ENCODE measurements at regions not wholly inside any gene's neighbourhood (a gene's known extent, or its start where the extent isn't known, plus 50 kb on each side); places are given as distances from the start of the nearest gene placed in this dataset.

GRCh38 chr12:126385785-126386184 lies 1320.5 kb downstream of the AACS start:
- DNase-seq (ENCODE audit: low spot score) = no peak

DNA sequence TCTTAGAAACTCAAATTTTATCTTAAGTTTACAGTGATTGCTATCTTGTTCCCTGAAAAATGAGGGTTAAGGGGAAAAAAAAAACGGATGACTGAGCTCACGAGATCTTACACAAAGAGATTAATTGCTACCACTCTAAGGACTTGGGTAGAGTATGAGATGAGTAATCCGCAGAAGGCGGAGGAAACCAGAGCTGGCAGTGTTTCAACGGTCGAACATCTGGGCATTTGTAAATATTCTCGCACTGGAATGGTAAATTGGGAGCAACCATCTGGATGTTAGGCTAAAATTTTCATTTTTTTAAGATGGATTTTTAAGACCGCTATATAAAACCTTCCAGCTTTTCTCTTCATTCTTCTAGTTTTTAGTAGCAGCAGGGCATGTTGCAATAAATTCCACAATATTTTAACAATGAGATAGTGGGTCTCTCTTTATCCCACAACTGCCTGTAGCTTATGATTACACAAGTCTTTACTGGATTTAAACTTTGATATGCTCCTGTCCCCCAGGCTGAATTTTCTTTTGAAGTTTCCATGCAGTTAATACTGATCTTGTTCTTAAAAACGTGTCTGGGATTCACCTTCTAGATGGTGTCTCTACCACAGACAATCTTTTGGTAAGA lies 1324.1 kb downstream of the AACS start:
- no peak for DNase-seq (ENCODE audit: low spot score)

GRCh38 chr12:126389961-126390360 lies 1324.7 kb downstream of the AACS start:
- DNase-seq (ENCODE audit: low spot score) = no peak

- no peak for DNase-seq (ENCODE audit: low spot score)
Observed at GRCh38 chr12:126390969-126391566, 1325.8 kb downstream of the AACS start.

- no peak for DNase-seq (ENCODE audit: low spot score)
Observed at GRCh38 chr12:126396536-126396935, 1331.3 kb downstream of the AACS start.

DNA sequence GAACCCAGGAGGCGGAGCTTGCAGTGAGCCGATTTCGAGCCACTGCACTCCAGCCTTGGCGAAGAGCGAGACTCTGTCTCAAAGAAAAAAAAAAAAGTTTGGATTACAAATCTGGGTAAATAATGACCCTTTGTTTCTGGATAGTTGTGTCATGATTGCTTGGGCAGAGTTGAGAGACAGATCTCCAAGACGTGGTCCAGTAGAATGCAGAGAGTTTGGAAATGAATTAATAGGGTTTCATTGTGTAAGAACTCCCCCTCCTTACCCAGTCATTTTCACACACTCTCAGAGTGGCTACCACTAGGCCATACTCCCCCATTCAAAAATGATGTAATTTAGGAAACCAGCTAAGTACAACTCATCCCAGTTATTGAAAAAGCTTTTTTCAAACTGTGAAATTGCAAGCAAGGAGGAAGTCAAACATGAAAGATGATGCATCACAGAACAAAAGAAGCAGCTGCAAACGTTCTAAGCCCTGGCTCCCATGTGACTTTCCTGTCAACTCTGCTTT lies 1331.9 kb downstream of the AACS start:
- no peak for DNase-seq (ENCODE audit: low spot score)

DNA sequence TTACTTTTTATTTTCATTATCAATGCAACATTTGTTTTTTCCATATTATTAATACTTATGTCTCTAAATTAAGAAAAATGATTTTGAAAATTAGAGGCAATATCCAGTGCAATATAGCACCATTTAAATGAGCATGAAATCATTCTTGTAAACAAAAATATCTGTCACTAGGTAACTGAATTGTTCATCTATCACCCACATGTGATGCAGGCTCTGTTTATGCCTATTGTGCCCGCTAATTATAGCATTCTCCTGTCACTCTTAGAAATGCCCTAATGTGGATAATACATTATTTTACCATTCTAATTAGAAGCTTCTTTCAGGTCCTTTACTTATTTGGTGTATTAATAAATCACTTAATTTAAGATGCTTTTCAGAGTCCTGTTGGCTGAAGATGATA lies 1332.4 kb downstream of the AACS start:
- DNase-seq (ENCODE audit: low spot score) = no peak

- no peak for DNase-seq (ENCODE audit: low spot score)
Observed at GRCh38 chr12:126400831-126401230, 1335.6 kb downstream of the AACS start.

GRCh38 chr12:126404293-126404881 lies 1339.2 kb downstream of the AACS start:
- no peak for DNase-seq (ENCODE audit: low spot score)

DNA sequence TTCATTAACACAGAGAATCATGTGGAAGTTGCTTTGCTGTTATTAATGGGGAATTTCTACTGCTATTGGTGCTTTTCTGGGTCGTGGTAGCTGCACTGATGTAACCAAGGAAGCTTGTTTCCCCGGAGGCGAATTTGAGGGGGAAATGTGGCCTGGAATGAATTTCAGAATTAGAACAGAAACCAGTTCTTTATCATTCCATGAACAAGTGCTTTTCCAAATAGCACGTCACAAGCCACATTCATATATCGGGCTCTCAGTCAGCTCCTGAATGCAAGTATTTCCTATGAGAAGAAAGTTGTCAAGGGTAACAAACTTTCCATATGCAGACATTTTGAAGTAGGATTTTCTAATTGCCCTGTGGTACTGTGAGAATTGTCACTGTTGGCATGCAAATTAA lies 1353.2 kb downstream of the AACS start:
- DNase-seq (ENCODE audit: low spot score) = no peak

DNA sequence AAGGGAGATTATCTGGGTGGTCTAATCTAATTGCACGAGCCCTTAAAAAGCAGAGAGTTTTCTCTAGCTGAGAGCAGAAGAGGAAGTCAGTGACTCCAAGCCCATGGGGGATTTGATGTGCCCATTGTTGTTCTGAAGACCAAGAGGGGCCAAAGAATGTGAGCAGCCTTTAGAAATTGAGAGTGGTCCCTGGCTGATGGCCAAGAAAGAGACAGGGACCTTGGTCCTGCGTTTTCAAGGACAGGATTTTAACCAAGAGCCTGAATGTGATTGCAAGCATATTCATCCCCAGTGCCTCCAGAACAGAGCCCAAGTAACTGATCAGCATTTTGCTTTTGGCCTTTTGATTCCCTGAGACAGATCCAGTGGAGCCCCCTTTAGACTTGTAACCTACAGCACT lies 1353.9 kb downstream of the AACS start:
- no peak for DNase-seq (ENCODE audit: low spot score)

DNA sequence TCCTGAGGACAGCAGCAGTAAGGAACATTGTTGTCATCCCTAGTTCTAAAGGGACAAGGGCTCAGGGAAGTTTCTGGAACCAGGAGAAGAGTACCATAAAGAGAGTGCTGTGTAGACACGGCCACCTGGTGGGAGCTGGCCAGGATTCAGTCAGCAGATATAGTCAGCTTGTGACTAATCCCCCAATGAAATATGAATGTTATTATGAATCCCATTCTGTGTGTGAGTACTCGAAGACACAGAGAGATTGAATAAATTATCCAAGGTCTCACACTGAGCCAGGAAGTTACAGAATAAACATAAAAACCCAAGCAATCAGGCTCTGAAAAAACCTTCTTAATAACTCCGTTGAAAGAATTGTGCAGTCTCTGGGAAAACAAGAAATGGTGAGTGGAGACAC lies 1359.5 kb downstream of the AACS start:
- DNase-seq (ENCODE audit: low spot score) = no peak

DNA sequence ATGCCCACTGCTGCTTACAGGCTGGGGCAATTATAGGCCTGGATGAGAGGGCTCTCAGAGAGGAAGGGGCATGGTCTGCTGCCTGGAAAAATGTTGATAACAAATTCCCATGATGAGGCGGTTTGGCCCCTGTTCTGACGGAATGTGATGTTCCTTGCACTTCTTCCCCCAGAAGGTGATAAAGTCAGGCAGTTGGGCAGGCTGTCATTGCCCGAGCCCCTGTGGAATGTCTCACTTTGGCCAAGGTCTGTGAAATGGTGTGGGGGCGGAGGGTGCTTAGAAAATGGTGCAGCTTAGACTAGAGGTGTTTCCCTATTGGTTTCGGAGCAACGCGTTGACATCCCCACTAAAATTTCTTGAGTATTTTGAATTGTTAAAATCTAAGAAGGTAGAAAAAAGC lies 1360.0 kb downstream of the AACS start:
- DNase-seq (ENCODE audit: low spot score) = no peak

DNA sequence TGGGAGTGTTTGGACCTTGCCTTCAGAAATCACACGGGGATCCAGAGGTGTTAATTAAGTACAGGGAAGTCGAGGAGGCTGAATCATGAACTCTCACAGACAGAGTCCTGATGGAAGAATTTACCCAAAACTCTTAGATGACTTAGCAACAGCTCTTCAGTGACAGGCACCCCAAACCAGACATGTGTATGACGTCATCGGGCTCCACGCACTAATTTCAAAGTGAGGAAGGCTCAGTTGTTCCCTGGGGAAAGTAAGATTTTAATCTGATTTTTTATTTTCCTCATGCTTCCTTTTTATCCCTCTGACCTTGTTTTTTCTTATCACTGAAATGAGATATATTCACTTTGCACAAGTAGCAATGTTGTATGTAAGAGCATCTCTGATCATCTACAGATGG lies 1363.5 kb downstream of the AACS start:
- no peak for DNase-seq (ENCODE audit: low spot score)

- DNase-seq (ENCODE audit: low spot score) = no peak
Observed at GRCh38 chr12:126430921-126431320, 1365.7 kb downstream of the AACS start.

- no peak for DNase-seq (ENCODE audit: low spot score)
Observed at GRCh38 chr12:126431767-126432166, 1366.5 kb downstream of the AACS start.

GRCh38 chr12:126432780-126433179 lies 1367.5 kb downstream of the AACS start:
- DNase-seq (ENCODE audit: low spot score) = no peak

GRCh38 chr12:126434412-126434985 lies 1369.3 kb downstream of the AACS start:
- no peak for DNase-seq (ENCODE audit: low spot score)

DNA sequence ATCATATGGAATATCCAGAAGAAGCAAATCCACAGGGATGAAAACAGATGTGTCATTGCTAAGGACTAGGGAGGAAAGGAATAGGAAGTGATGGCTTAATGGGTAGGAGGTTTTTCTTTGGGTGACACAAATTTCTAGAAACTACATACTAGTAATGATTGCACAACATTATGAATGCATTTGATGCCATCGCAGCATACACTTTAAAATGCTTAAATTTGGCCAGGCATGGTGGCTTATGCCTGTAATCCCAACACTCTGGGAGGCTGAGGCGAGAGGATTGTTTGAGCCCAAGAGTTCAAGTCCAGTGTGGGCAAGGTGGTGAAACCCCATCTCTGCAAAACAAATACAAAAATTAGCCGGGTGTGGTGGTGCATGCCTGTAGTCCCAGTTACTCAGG lies 1370.8 kb downstream of the AACS start:
- no peak for DNase-seq (ENCODE audit: low spot score)

GRCh38 chr12:126437934-126438333 lies 1372.7 kb downstream of the AACS start:
- DNase-seq (ENCODE audit: low spot score) = no peak

DNA sequence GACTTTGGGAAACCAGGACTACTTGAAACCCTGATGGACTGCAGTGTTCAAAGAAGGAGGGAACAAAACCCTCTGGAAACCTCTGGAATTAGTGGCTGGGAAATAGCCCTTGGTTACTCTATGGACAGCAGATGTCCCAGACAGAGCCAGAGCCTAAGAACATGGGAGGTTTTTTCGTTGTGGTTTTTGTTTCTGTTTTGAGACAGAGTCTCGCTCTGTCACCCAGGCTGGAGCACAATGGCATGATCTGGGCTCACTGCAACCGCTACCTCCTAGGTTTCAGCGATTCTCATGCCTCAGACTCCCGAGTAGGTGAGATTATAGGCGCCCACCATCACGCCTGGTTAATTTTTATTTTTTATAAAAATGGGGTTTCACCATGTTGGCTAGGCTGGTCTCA lies 1378.7 kb downstream of the AACS start:
- DNase-seq (ENCODE audit: low spot score) = no peak

GRCh38 chr12:126447346-126447745 lies 1382.1 kb downstream of the AACS start:
- DNase-seq (ENCODE audit: low spot score) = no peak

GRCh38 chr12:126451809-126452208 lies 1386.6 kb downstream of the AACS start:
- DNase-seq (ENCODE audit: low spot score) = no peak

All from hematopoietic multipotent progenitor cell treated with erythropoietin and hydrocortisone succinate and interleukin-3 and kit ligand, for 17 days (in vitro differentiated cells).